HG03196 (cell line): ENCODE measurements at regions not wholly inside any gene's neighbourhood (a gene's known extent, or its start where the extent isn't known, plus 50 kb on each side); places are given as distances from the start of the nearest gene placed in this dataset.

Experiments
- ATAC-seq: cut with Tn5 transposase; IDR thresholded peaks from one replicate; pipeline ENCODE4 v1.9.1; 2021; ENCODE audit not compliant: unreplicated experiment

DNA sequence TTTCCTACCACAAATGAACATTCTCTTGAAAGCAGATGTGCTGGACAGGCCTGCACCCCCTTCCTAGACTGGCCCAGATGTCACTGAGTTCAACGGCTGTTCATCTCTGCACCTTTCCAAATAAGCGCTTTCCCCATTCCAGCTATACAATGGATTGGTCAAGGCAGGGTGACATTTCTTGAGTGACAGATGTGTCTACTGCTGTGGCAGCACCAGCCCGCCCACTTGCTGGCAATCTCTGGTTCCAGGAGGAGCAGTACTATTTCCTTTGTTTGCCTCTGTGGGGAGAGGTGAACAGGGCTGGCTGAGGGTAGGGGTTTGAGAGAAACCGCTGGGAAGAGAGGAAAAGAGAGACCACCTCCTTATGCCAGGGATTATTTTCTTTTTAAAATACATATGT lies 269.5 kb upstream of the POU3F3 start:
- no peak for ATAC-seq

DNA sequence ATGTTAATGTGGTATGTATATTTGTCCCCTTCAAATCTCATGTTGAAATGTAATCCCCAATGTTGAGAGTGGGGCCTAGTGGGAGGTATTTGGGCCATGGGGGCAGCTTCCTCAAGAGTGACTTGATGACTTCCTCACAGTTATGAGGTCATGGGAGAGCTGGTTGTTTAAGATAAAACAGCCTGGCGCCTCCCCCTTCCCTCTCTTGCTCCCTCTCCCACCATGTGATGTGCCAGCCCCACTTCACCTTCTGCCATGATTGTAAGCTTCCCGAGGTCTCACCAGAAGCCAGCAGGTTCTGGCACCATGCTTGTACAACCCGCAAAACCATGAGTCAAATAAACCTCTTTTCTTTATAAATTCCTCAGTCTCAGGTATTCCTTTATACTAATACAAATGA lies 258.3 kb upstream of the POU3F3 start:
- ATAC-seq = no peak

DNA sequence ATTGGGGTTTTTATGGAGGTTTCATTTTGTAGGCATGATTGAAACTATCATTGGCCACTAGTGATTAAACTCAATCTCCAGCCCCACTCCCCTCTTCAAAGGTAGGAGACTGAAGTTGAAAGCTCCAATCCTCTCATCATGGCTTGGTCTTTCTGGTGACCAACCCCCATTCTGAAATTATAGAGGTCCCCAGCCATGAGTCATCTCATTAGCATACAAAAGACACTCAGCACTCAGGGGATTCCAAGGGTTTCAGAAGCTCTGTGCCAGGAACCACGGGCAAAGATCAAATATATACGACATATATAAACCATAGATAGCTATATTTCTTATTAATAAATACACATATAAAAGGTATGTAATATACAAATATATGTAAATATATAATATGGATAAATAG lies 256.0 kb upstream of the POU3F3 start:
- no peak for ATAC-seq

DNA sequence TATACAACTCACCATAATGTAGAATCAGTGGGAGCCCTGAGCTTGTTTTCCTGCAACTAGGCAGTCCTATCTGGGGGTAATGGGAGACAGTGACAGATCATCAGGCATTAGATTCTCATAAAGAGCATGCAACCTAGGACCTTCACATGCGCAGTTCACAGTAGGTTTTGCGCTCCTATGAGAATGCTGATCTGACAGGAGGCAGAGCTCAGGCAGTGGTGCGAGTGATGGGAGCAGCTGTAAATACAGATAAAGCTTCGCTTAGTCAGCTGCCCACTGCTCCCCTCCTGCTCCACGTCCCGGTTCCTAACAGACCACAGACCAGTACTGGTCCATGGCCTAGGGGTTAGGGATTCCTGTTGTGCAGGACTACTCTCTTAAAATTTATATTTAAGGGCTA lies 255.3 kb upstream of the POU3F3 start:
- no peak for ATAC-seq

- no peak for ATAC-seq
Measured at GRCh38 chr2:104599787-104600510, 254.0 kb upstream of the POU3F3 start.

GRCh38 chr2:104606056-104606455 lies 247.9 kb upstream of the POU3F3 start:
- no peak for ATAC-seq

- no peak for ATAC-seq
Measured at GRCh38 chr2:104616856-104617255, 237.1 kb upstream of the POU3F3 start.

DNA sequence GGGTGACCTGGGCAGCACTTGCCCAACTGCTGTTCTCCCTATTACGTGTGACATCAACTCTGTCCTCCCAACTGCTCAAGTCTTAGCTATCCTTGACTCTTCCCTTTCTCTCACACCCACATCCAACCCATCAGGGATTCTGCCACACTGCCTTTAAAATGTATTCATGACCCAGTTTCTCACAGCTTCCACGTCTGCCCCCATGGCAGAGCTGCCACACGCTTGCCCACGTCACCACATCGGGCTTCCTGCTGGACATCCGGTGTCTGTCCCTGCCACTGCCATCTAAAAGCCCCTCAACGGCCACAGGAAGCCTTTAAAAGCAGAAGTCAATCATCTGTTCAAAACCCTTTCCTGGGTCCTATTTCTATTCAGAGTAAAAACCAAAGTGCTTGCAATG lies 233.1 kb upstream of the POU3F3 start:
- ATAC-seq = no peak

GRCh38 chr2:104635608-104636007 lies 218.3 kb upstream of the POU3F3 start:
- no peak for ATAC-seq

GRCh38 chr2:104638190-104638858 lies 215.6 kb upstream of the POU3F3 start:
- ATAC-seq = no peak

- no peak for ATAC-seq
Measured at GRCh38 chr2:104638859-104639202, 215.1 kb upstream of the POU3F3 start.

DNA sequence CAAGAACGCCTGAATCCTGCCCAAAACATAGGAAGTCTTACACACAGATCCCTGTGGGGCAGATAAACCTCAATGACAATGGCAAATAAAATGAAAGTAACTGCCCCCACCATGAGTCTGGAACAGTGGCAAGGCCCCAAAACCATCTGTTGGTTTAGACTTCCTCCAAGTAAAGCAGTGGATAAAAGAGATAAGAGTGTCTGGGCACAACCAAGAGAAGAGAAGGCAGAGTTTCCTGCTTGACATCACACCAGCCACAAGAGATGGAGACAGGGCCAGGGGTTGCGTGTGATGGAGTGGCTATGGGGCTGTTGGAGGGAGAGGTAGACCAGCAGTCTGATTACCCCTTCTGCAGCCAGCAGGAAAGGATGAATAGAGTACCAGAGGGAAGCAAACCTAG lies 212.1 kb upstream of the POU3F3 start:
- ATAC-seq = no peak

- ATAC-seq = no peak
Measured at GRCh38 chr2:104648376-104648775, 205.5 kb upstream of the POU3F3 start.

DNA sequence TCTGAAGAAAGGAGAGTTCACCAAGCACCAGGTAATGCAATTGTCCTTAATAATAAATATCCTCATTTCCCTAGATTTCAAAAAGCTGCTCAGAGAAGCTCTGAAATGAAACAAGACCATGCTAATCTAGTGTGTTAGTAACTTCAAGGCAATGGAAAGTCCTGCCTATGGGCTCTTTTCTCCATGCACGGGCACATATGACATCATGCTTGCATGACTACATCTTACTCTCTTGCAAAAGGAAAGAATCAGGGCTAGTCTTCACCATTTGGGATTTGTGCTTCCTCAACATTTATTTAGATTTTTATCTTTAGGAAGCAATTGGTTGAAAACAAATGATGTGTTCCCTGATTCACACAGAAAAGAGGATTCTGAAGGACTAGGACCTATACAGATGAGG lies 204.0 kb upstream of the POU3F3 start:
- no peak for ATAC-seq

- no peak for ATAC-seq
Measured at GRCh38 chr2:104650405-104650996, 203.4 kb upstream of the POU3F3 start.

GRCh38 chr2:104654811-104655210 lies 199.1 kb upstream of the POU3F3 start:
- no peak for ATAC-seq

GRCh38 chr2:104656571-104657163 lies 197.2 kb upstream of the POU3F3 start:
- no peak for ATAC-seq

GRCh38 chr2:104658144-104658835 lies 195.6 kb upstream of the POU3F3 start:
- ATAC-seq = no peak

- ATAC-seq = no peak
Measured at GRCh38 chr2:104658904-104659591, 194.9 kb upstream of the POU3F3 start.

DNA sequence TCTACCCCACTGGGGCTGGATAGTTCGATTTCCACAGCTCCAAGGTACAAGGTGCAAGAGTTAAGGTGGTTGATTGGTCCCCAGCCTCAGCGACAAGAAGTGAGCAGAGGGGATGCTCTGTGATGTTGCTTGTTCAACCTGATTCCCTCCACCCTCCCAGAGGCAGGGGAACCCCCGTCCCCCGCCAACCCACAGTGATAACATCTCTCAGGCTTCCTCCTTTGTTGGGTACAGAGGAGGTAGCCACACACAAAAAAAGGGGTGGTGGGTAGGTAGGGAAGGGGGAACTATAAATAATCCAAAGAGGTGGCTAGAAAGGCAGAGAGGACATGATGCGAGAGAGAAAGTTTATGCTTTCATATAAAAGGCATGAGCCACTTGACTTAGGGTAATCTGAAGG lies 192.9 kb upstream of the POU3F3 start:
- no peak for ATAC-seq

GRCh38 chr2:104664672-104665071 lies 189.2 kb upstream of the POU3F3 start:
- no peak for ATAC-seq
